HL-60 (cell line): ENCODE measurements at regions not wholly inside any gene's neighbourhood (a gene's known extent, or its start where the extent isn't known, plus 50 kb on each side); places are given as distances from the start of the nearest gene placed in this dataset.

Experiments
- DNase-seq, 2 experiments: peaks; one replicate each; pipeline ENCODE4 v3.0.0-alpha.2; 2010 to 2020; ENCODE audit warnings: low read depth in 1 of 2, low spot score in 1 of 2
- H3K27ac ChIP-seq: fragments of 250-450 bp; sonication (Bioruptor Pico); replicated peaks from 2 replicates; pipeline ENCODE4 v1.5.1; 2020; ENCODE audit warnings: mild to moderate bottlenecking, moderate library complexity
- H3K27me3 ChIP-seq: fragments of 250-450 bp; sonication (Bioruptor Pico); 2 replicates; pipeline ENCODE4 v1.5.1; 2021; ENCODE audit warnings: mild to moderate bottlenecking, moderate library complexity; ENCODE audit not compliant: insufficient read depth, poor library complexity, severe bottlenecking
- H3K4me3 ChIP-seq: replicated peaks from 2 replicates; pipeline ENCODE4 v1.5.1; 2011; ENCODE audit warnings: mild to moderate bottlenecking, control low read depth, low read length; ENCODE audit not compliant: insufficient read depth
- CTCF ChIP-seq: IDR thresholded peaks from one replicate; pipeline ENCODE4 v1.5.1; 2011; ENCODE audit warnings: low read length, control low read depth, inconsistent platforms; ENCODE audit not compliant: insufficient read depth
- GABPA ChIP-seq: IDR thresholded peaks from 2 replicates; pipeline ENCODE4 v1.6.1; 2012; ENCODE audit warnings: low read depth
- POLR2AphosphoS5 ChIP-seq: IDR thresholded peaks from 2 replicates; pipeline ENCODE4 v1.6.1; 2012; ENCODE audit warnings: low read depth
- REST ChIP-seq: IDR thresholded peaks from 2 replicates; pipeline ENCODE4 v1.6.1; 2012; ENCODE audit warnings: low read depth; ENCODE audit not compliant: insufficient replicate concordance
- SPI1 ChIP-seq: IDR thresholded peaks from 2 replicates; pipeline ENCODE4 v1.6.1; 2012; ENCODE audit warnings: low read depth, mild to moderate bottlenecking, borderline replicate concordance

- no peaks in the 10 kb centered on the region for H3K27me3 ChIP-seq
- no peak for DNase-seq
- no peak for TF ChIP-seq SPI1
Measured at GRCh38 chr2:194725169-194725568, 931.9 kb upstream of the SLC39A10 start.

GRCh38 chr2:194723446-194723845, 933.6 kb upstream of the SLC39A10 start:
- Histone ChIP-seq H3K27ac (no peak overlapping the region), H3K27me3 (no peaks in the 10 kb centered on the region), H3K4me3 (no peak overlapping the region)
- DNase-seq = no peak
- TF ChIP-seq POLR2AphosphoS5 = no peak
- no peak for TF ChIP-seq GABPA
- TF ChIP-seq REST = no peak
- no peak for TF ChIP-seq CTCF
- TF ChIP-seq SPI1 = no peak

More at GRCh38 chr2:194725169-194725568, 931.9 kb upstream of the SLC39A10 start:
- Histone ChIP-seq H3K27ac (no peak overlapping the region), H3K4me3 (no peak overlapping the region)

- no peak overlapping the region for H3K4me3 ChIP-seq
- no peak for TF ChIP-seq GABPA
- no peak for TF ChIP-seq SPI1
- no peak for TF ChIP-seq REST
- no peak for TF ChIP-seq POLR2AphosphoS5
- TF ChIP-seq CTCF = no peak
- no peaks in the 10 kb centered on the region for H3K27me3 ChIP-seq
- no peak for DNase-seq
- H3K27ac ChIP-seq = no peak overlapping the region
Measured at GRCh38 chr2:194721227-194721626, 935.8 kb upstream of the SLC39A10 start.

GRCh38 chr2:194720462-194720861, 936.6 kb upstream of the SLC39A10 start:
- DNase-seq = no peak

More at GRCh38 chr2:194720462-194720861, 936.6 kb upstream of the SLC39A10 start:
- Histone ChIP-seq H3K27ac (no peak overlapping the region), H3K27me3 (no peaks in the 10 kb centered on the region), H3K4me3 (no peak overlapping the region)
- no peak for TF ChIP-seq REST
- no peak for TF ChIP-seq GABPA
- no peak for TF ChIP-seq SPI1
- no peak for TF ChIP-seq POLR2AphosphoS5
- no peak for TF ChIP-seq CTCF
